NCI-H2227 treated with DMSO at 0.1 percent for 48 hours (cell line): ENCODE measurements at regions not wholly inside any gene's neighbourhood (a gene's known extent, or its start where the extent isn't known, plus 50 kb on each side); places are given as distances from the start of the nearest gene placed in this dataset.
A peak's percentile ranks its signal among the peaks of the same experiment; 100 is the strongest.

Experiments
- DNase-seq: peaks from one replicate; lab custom pipeline; 2025; lab: John Stamatoyannopoulos, UW

DNA sequence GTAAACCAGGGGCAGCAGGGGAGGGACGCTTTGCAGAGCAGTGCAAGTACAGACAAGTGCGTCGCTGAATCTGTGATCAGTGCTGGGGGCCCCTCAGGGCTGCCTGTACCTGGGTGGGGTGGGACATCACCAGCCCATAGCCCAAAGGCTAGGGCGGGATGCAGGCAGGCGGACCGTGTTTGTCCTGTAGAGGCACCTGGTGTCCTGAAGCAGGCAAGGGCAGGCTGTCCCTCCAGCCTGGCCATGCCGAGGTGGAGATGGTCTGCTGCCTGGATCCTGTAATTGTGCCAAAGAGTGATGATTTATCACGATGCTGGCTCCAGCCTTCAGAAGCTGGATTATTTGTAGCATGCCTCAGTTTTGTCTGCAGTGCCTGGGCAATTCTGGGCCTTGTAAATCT, 137.9 kb upstream of the GSE1 start:
- DNase-seq = no peak

- DNase-seq = no peak
Measured at GRCh38 chr16:85475691-85476300, 137.3 kb upstream of the GSE1 start.

DNA sequence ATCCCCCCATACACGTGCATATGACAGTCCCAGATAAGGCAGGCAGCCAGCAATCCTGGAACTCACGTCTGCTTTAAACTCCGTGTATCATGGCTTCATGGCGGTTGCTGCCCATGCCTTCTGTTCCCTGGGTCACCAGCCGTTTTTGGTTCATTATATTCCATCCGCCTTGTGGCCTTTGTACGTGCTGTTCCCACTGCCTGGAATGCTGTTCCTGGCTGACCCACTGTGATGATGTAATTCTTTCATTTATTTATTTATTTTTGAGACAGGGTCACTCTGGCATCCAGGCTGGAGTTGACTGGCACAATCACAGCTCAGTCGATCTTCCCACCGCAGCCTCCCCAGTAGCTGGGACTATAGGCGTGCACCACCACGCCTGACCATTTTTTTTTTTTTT, 136.7 kb upstream of the GSE1 start:
- no peak for DNase-seq

- DNase-seq = no peak
Measured at GRCh38 chr16:85477801-85478363, 135.2 kb upstream of the GSE1 start.

- DNase-seq = no peak
Measured at GRCh38 chr16:85479972-85480726, 133.0 kb upstream of the GSE1 start.

DNA sequence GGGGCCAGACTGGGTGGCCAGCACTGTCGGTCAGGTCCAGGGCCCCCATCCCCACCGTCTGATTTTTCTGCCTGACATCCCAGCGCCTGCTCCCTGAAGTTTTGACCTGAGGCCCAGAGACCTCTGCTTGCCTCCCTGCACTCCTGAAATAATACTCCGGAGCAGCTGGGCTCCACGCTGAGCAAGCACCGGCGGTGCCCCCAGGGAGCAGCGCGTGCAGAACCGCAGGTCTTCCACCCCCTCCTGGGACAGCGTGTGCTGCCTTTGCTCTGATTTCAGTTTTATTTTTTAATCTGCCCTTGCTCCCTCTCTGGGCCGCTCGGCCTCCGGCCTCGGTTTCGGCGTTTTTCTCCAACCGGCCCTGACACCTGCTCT, 132.4 kb upstream of the GSE1 start:
- no peak for DNase-seq

- no peak for DNase-seq
Measured at GRCh38 chr16:85481206-85481605, 131.9 kb upstream of the GSE1 start.

- DNase-seq = no peak
Measured at GRCh38 chr16:85481738-85482137, 131.4 kb upstream of the GSE1 start.

GRCh38 chr16:85483424-85483823, 129.7 kb upstream of the GSE1 start:
- no peak for DNase-seq

- DNase-seq = no peak
Measured at GRCh38 chr16:85484347-85485300, 128.5 kb upstream of the GSE1 start.

DNA sequence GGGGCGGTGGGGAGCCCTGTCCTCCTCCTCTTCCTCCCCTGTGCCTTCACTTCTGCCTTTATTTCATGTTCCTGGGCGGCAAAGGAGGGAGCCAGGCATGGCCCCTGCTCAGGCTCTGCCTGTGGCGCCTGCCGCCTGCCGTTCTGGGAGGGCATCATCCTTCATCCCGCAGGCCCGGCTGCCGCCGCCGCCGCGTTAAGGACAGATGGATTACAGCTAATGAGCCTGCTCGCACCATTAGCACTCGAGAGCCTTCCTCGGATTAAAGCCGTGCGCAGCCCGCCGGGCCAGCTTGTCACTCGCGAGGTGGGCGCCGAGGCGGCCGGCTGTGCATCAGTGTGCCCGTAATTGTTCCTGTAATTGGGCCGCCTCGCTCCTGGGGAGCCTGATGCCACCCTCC, 127.7 kb upstream of the GSE1 start:
- DNase-seq = peak; percentile 27

GRCh38 chr16:85486256-85486915, 126.7 kb upstream of the GSE1 start:
- DNase-seq = no peak

DNA sequence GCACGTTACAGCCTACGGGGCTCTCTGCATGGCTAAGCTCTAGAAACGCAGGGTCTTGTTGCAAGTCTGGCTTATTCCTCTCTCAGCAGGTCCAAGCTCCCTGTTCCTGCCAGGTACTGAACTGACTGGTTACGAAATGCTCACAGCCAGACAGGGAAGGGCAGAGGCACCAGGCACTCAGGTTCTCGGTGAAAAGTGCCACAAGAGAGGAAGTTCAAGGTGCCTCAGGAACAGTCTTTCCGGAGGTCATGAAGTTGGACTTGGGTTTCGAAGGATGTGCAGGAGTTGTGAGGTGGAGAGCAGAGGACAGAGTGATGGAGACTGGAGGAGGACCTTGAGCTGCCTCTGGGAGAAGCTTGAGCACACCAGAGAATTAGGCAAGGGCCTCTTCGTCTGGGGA, 124.7 kb upstream of the GSE1 start:
- DNase-seq = no peak

- no peak for DNase-seq
Measured at GRCh38 chr16:85490407-85491057, 122.6 kb upstream of the GSE1 start.

GRCh38 chr16:85491058-85491771, 121.9 kb upstream of the GSE1 start:
- no peak for DNase-seq

DNA sequence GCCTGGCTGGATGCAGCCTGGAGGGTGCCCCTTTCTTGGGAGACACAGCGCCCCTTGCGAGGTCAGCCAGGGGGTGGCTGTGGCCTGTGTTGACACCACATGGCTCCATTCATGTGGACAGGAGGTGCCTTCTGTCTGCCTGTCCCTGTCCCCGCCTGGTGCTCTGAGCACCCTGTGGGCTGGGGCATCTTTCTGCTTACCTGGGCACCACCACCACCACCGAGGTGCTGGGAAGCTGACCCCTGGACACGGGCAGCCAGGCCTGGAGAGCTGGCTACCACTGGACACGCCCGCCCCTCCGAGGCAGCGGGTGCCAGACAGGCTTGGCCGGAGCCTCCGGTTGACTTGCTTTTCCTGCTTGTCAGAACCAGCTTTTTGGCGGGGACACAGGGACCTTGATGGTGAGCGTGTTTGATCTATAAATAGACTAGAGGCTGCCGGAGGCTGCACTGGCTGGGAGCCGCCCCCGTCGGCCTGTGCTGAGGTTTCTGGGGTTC, 121.3 kb upstream of the GSE1 start:
- DNase-seq = no peak

DNA sequence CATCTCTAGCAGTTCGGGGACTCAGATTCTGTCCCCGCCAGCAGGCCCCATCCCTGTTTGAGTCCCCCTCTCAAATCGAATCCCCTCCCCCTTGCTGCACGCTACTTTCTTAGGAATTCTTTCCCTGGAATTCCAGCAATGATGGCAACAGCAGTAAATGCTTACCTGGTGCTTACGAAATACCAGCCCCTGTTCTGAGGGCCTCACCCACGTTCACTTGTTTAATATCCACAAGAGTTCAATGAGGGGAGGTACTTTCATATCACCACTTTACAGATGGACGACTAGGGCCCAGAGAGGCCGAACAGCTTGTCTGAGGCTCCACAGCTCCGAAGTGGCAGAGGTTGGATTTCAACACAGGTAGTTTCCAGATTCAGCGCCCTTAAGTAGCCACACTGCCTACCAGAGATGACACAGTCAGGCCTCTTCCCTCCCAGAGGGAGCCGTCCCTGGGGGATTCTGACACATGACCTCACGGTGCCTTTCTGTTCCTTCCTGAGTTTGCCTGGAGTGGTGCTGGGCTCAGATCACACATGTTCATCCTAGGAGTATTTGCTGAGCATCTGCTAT, 120.7 kb upstream of the GSE1 start:
- no peak for DNase-seq

- no peak for DNase-seq
Measured at GRCh38 chr16:85494315-85494714, 118.8 kb upstream of the GSE1 start.

- no peak for DNase-seq
Measured at GRCh38 chr16:85495259-85495658, 117.9 kb upstream of the GSE1 start.

DNA sequence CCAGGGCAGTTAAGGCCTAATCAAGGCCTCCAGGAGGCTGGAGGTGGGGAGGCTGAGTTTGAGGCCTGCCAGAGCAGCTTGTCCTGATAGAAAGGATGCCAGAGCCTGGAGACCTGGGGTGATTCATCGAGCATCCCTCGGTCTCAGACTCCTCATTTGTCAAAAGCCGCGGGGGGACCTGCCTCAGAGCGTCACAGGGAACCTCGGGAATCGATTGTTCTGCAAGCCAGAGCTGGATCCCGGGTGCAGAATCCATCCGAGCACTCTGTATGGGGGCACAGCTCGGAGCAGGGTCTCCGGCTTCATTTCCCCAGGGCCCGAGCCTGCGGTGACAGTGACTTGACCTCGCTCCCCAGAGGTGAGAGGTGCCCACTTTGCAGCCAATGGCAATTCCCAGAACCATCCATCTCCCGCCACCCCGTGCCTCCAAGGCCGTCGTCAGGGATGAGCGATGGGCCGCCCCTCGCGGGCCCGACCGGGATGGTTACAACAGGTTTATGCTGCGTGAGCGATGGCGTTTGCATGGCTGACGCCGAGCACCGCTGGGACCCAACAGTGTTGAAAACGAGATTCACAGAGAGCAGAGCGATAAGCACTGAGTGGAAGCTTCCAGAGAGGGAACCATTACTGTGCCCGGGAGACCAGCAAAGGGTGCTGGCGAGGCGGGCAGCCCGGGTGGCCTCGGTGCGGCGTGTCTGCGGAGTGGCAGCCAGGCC, 117.1 kb upstream of the GSE1 start:
- DNase-seq = no peak
